HCT116 (cell line): ENCODE measurements at regions not wholly inside any gene's neighbourhood (a gene's known extent, or its start where the extent isn't known, plus 50 kb on each side); places are given as distances from the start of the nearest gene placed in this dataset.

Experiments
- ATAC-seq: fragments of 200-7000 bp; cut with Tn5 transposase; 2 replicates; pipeline ENCODE4 v1.9.1; 2020; ENCODE audit warnings: mild to moderate bottlenecking, moderate library complexity
- BruUV-seq: library from RNA; stranded (reverse); fragments of 400-500 nt; replicated peaks from 2 replicates; lab custom pipeline; 2021; lab: Mats Ljungman, UMichigan
- CTCF ChIA-PET: fragments of 300-600 bp; sonication (Branson Sonifier 250); formaldehyde crosslinking; loops from one replicate; lab custom pipeline; 2021; ENCODE audit warnings: antibody characterized with exemption; lab: Charles Lee
- POLR2A ChIA-PET: fragments of 300-600, 350-600 bp; sonication (Branson Sonifier 250); formaldehyde crosslinking; loops from one replicate; lab custom pipeline; 2021; ENCODE audit warnings: antibody characterized with exemption; lab: Charles Lee
- RAD21 ChIA-PET, 2 experiments: fragments of 300-600 bp; sonication (Branson Sonifier 250); formaldehyde crosslinking; loops; one replicate each; lab custom pipeline; 2023; ENCODE audit warnings: low total read pairs in 2 of 2; ENCODE audit not compliant: uncharacterized antibody in 2 of 2, unreplicated experiment in 2 of 2, low non-redundant PET in 1 of 2; lab: Charles Lee
- DNase-seq: peaks from one replicate; pipeline ENCODE4 v3.0.0-alpha.2; 2010; ENCODE audit warnings: low read depth, low spot score
- H2AFZ ChIP-seq: fragments of 200-600 bp; shearing (Covaris generic), sonication (generic); 2 replicates; pipeline ENCODE4 v1.6.1; 2017; ENCODE audit warnings: low read depth, mixed run types, mixed read lengths, antibody characterized with exemption, low read length; ENCODE audit not compliant: poor library complexity, severe bottlenecking
- H3K27ac ChIP-seq: 2 replicates; pipeline ENCODE4 v1.5.1; 2012; ENCODE audit warnings: low read depth, low read length
- H3K27me3 ChIP-seq: fragments of 200-600 bp; sonication (generic); 2 replicates; pipeline ENCODE4 v1.6.1; 2016; ENCODE audit warnings: mixed run types, low read length, mixed read lengths; ENCODE audit not compliant: insufficient read depth
- H3K36me3 ChIP-seq, 2 experiments: fragments of 200-500 bp in 1 of 2; fragments of 200-600 bp in 1 of 2; sonication (Bioruptor generic) in 1 of 2; sonication (generic) in 1 of 2; 2 replicates each; pipeline versions ENCODE4 v1.5.1 to v1.6.1; 2014 to 2016; ENCODE audit warnings: low read length in 2 of 2, inconsistent platforms in 1 of 2, mixed read lengths in 1 of 2, mixed run types in 1 of 2; ENCODE audit not compliant: insufficient read depth in 2 of 2, control insufficient read depth in 1 of 2
- H3K4me1 ChIP-seq, 2 experiments: fragments of 200-600 bp in 1 of 2; sonication (generic) in 1 of 2; 2 replicates each; pipeline versions ENCODE4 v1.5.1 to v1.6.1; 2012 to 2017; ENCODE audit warnings: low read length in 2 of 2, inconsistent platforms in 1 of 2, mild to moderate bottlenecking in 1 of 2, mixed read lengths in 1 of 2, mixed run types in 1 of 2, moderate library complexity in 1 of 2; ENCODE audit not compliant: insufficient read depth in 2 of 2, control insufficient read depth in 1 of 2
- H3K4me2 ChIP-seq: fragments of 200-600 bp; sonication (generic); 2 replicates; pipeline ENCODE4 v1.6.1; 2017; ENCODE audit warnings: mixed run types, low read length, mixed read lengths
- H3K4me3 ChIP-seq, 2 experiments: fragments of 200-600 bp in 1 of 2; sonication (generic) in 1 of 2; replicated peaks in 1 of 2; 2 replicates each; pipeline ENCODE4 v1.5.1; 2011 to 2016; ENCODE audit warnings: low read length in 2 of 2, control low read depth in 1 of 2, low read depth in 1 of 2, mild to moderate bottlenecking in 1 of 2, mixed read lengths in 1 of 2, mixed run types in 1 of 2
- H3K79me2 ChIP-seq: fragments of 200-600 bp; sonication (generic); 2 replicates; pipeline ENCODE4 v1.6.1; 2017; ENCODE audit warnings: mild to moderate bottlenecking, mixed run types, low read length, moderate library complexity, mixed read lengths; ENCODE audit not compliant: insufficient read depth
- H3K9ac ChIP-seq: fragments of 200-600 bp; sonication (generic); 2 replicates; pipeline ENCODE4 v1.6.1; 2016; ENCODE audit warnings: low read length, mixed read lengths
- H3K9me2 ChIP-seq: fragments of 200-600 bp; sonication (generic), shearing (Covaris generic); 2 replicates; pipeline ENCODE4 v1.6.1; 2017; ENCODE audit warnings: mixed run types, mild to moderate bottlenecking, moderate library complexity; ENCODE audit not compliant: insufficient read depth
- H3K9me3 ChIP-seq, 2 experiments: fragments of 200-500 bp in 1 of 2; fragments of 200-600 bp in 1 of 2; sonication (Bioruptor generic) in 1 of 2; sonication (generic) in 1 of 2; 2 replicates each; pipeline ENCODE4 v1.6.1; 2014 to 2017; ENCODE audit warnings: low read length in 2 of 2, mixed read lengths in 2 of 2, inconsistent platforms in 1 of 2, low read depth in 1 of 2, mild to moderate bottlenecking in 1 of 2, mixed run types in 1 of 2, moderate library complexity in 1 of 2; ENCODE audit not compliant: control insufficient read depth in 1 of 2, insufficient read depth in 1 of 2
- H4K20me1 ChIP-seq: fragments of 200-600 bp; sonication (generic), shearing (Covaris generic); 2 replicates; pipeline ENCODE4 v1.6.1; 2017; ENCODE audit warnings: mixed run types, mild to moderate bottlenecking, moderate library complexity; ENCODE audit not compliant: insufficient read depth
- CEBPB ChIP-seq: IDR thresholded peaks from 2 replicates; pipeline ENCODE4 v1.6.1; 2012; ENCODE audit warnings: low read depth
- EGR1 ChIP-seq: IDR thresholded peaks from 2 replicates; pipeline ENCODE4 v1.6.1; 2012; ENCODE audit warnings: low read depth
- ELF1 ChIP-seq: IDR thresholded peaks from 2 replicates; pipeline ENCODE4 v1.6.1; 2012; ENCODE audit warnings: low read depth, borderline replicate concordance
- EZH2 ChIP-seq: fragments of 200-600 bp; sonication (generic); IDR thresholded peaks from 2 replicates; pipeline ENCODE4 v1.6.1; 2017; ENCODE audit warnings: antibody characterized with exemption, mixed run types
- EZH2phosphoT487 ChIP-seq: fragments of 200-600 bp; IDR thresholded peaks from 2 replicates; pipeline ENCODE4 v1.6.1; 2018; ENCODE audit warnings: antibody characterized with exemption, borderline replicate concordance
- JUND ChIP-seq: IDR thresholded peaks from 2 replicates; pipeline ENCODE4 v1.6.1; 2012
- POLR2A ChIP-seq: IDR thresholded peaks from 2 replicates; pipeline ENCODE4 v1.7.0; 2011; ENCODE audit warnings: borderline replicate concordance; ENCODE audit not compliant: insufficient read depth, insufficient read length; ENCODE audit errors: extremely low read depth
- RAD21 ChIP-seq: IDR thresholded peaks from 2 replicates; pipeline ENCODE4 v1.6.1; 2012; ENCODE audit warnings: low read depth, mild to moderate bottlenecking
- REST ChIP-seq: IDR thresholded peaks from 2 replicates; pipeline ENCODE4 v1.6.1; 2012; ENCODE audit warnings: low read depth
- SIN3A ChIP-seq: IDR thresholded peaks from 2 replicates; pipeline ENCODE4 v1.6.1; 2012; ENCODE audit warnings: low read depth
- SP1 ChIP-seq: IDR thresholded peaks from 2 replicates; pipeline ENCODE4 v1.6.1; 2012; ENCODE audit warnings: low read depth
- TCF7L2 ChIP-seq: IDR thresholded peaks from 2 replicates; pipeline ENCODE4 v1.7.0; 2011; ENCODE audit warnings: borderline replicate concordance, inconsistent platforms; ENCODE audit not compliant: insufficient read depth, insufficient read length; ENCODE audit errors: extremely low read depth
- ZBTB33 ChIP-seq: IDR thresholded peaks from 2 replicates; pipeline ENCODE4 v1.6.1; 2011; ENCODE audit warnings: mild to moderate bottlenecking, low read length, moderate library complexity; ENCODE audit not compliant: insufficient replicate concordance; ENCODE audit errors: extremely low read depth
- ZFX ChIP-seq: fragments of 450-650 bp; IDR thresholded peaks from 2 replicates; pipeline ENCODE4 v1.6.1; 2017
- ZNF274 ChIP-seq: fragments of 200-500 bp; sonication (Bioruptor generic); IDR thresholded peaks from 2 replicates; pipeline ENCODE4 v1.6.1; 2014; ENCODE audit warnings: mild to moderate bottlenecking, low read depth, low read length, inconsistent platforms
- intact Hi-C: fragments of 100-400 bp; cut with micrococcal nuclease; formaldehyde crosslinking; loops from 2 replicates; pipeline ENCODE4 v1.10.0; 2022

GRCh38 chr5:97553604-97554452, 370.8 kb upstream of the RIOK2 start:
- BruUV-seq = no TSS peak
- H3K36me3 ChIP-seq = no peaks in the 10 kb centered on the region
- TF ChIP-seq CEBPB = no peak
- no peak for TF ChIP-seq EGR1
- TF ChIP-seq POLR2A = no peak
- TF ChIP-seq EZH2 = no peak
- TF ChIP-seq, all 23 proteins: peak for 0
- no peak overlapping the region for H3K9ac ChIP-seq
- DNase-seq (no peak), ATAC-seq (no peak)
- no peaks in the 10 kb centered on the region for H3K4me1 ChIP-seq
- CTCF ChIA-PET = interaction anchor here (1.1 kb wide), 1 partner anchor 20 kb away, joined by 3 read pairs; no protein-coding TSS in a partner anchor
- intact Hi-C loops = no loop called here
- H3K27ac ChIP-seq = no peak overlapping the region
- no peaks in the 10 kb centered on the region for H3K9me3 ChIP-seq
- no peaks in the 10 kb centered on the region for H3K79me2 ChIP-seq
- H2AFZ ChIP-seq = no peak overlapping the region
- POLR2A ChIA-PET = no interaction called here
- no peaks in the 10 kb centered on the region for H3K9me2 ChIP-seq
- no peak overlapping the region for H3K4me2 ChIP-seq
- no peaks in the 10 kb centered on the region for H4K20me1 ChIP-seq
- H3K27me3 ChIP-seq = no peaks in the 10 kb centered on the region
- no peak overlapping the region for H3K4me3 ChIP-seq
- RAD21 ChIA-PET = no interaction called here

- ATAC-seq (no peak), DNase-seq (no peak)
- ChIA-PET RAD21 (no interaction called here), POLR2A (no interaction called here), CTCF (no interaction called here)
- Histone ChIP-seq H3K4me3 (no peak overlapping the region), H2AFZ (no peak overlapping the region), H3K36me3 (no peaks in the 10 kb centered on the region), H3K4me1 (no peaks in the 10 kb centered on the region), H3K27me3 (no peaks in the 10 kb centered on the region), H4K20me1 (no peaks in the 10 kb centered on the region), H3K4me2 (no peak overlapping the region), H3K9ac (no peak overlapping the region), H3K27ac (no peak overlapping the region), H3K9me3 (no peaks in the 10 kb centered on the region), H3K79me2 (no peaks in the 10 kb centered on the region), H3K9me2 (no peaks in the 10 kb centered on the region)
- intact Hi-C loops = no loop called here
- BruUV-seq = no TSS peak
- TF ChIP-seq ZFX = no peak
- no peak for TF ChIP-seq SIN3A
- TF ChIP-seq TCF7L2 = no peak
- TF ChIP-seq SP1 = no peak
- TF ChIP-seq POLR2A = no peak
- no peak for TF ChIP-seq ELF1
- TF ChIP-seq ZNF274 = no peak
- no peak for TF ChIP-seq JUND
- no peak for TF ChIP-seq ZBTB33
- TF ChIP-seq EZH2phosphoT487 = no peak
- no peak for TF ChIP-seq REST
- no peak for TF ChIP-seq RAD21
Measured at GRCh38 chr5:97554977-97555643, 372.1 kb upstream of the RIOK2 start.
